ENCODE measurements at regions not wholly inside any gene's neighbourhood (a gene's known extent, or its start where the extent isn't known, plus 50 kb on each side); places are given as distances from the start of the nearest gene placed in this dataset.

- H3K27ac ChIP-seq (replicated peaks): no peak overlapping the region
- H3K27me3 ChIP-seq (ENCODE audit: low read depth): no peaks in the 10 kb centered on the region
- H3K36me3 ChIP-seq: no peaks in the 10 kb centered on the region
- no peak for DNase-seq
- no peak overlapping the region for H3K4me3 ChIP-seq
- no peaks in the 10 kb centered on the region for H3K9me3 ChIP-seq (replicated peaks)
- intact Hi-C loops (cut with micrococcal nuclease): no loop called here
- TF ChIP-seq, protein P1, sequence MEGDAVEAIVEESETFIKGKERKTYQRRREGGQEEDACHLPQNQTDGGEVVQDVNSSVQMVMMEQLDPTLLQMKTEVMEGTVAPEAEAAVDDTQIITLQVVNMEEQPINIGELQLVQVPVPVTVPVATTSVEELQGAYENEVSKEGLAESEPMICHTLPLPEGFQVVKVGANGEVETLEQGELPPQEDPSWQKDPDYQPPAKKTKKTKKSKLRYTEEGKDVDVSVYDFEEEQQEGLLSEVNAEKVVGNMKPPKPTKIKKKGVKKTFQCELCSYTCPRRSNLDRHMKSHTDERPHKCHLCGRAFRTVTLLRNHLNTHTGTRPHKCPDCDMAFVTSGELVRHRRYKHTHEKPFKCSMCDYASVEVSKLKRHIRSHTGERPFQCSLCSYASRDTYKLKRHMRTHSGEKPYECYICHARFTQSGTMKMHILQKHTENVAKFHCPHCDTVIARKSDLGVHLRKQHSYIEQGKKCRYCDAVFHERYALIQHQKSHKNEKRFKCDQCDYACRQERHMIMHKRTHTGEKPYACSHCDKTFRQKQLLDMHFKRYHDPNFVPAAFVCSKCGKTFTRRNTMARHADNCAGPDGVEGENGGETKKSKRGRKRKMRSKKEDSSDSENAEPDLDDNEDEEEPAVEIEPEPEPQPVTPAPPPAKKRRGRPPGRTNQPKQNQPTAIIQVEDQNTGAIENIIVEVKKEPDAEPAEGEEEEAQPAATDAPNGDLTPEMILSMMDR (IDR thresholded peaks at IDR 0.05; ENCODE audit: borderline replicate concordance): no peak
- H3K4me1 ChIP-seq: peaks cover 5% of the 10 kb centered on the region
These were observed 127.1 kb upstream of the PCDH18 start for GRCh38 chr4:137659431-137659830.

DNA sequence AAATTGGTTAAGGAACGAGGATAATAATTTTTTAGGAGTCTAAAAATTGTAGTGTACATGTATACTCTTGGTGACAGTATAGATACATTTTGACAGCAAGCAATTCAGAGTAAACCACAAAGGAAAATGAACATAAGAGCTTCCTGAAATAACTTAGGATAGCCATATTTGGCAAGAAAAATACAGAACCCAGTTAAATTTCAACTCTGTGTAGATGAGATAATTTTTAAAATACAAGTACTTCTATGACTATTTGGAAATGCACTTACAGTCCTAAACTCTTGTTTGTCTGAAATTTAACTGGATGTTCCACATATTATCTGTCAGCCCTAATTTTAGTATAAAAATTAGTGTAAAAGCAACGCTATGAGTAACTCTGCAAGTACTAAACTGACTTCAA lies 124.4 kb upstream of the PCDH18 start:
- TF ChIP-seq, protein P1 (IDR thresholded peaks at IDR 0.05; ENCODE audit: borderline replicate concordance): no peak
- DNase-seq: no peak
- H3K9me3 ChIP-seq (replicated peaks): no peaks in the 10 kb centered on the region
- H3K27ac ChIP-seq (replicated peaks): no peak overlapping the region
- no peaks in the 10 kb centered on the region for H3K27me3 ChIP-seq (ENCODE audit: low read depth)
- H3K4me3 ChIP-seq: no peak overlapping the region
- peaks cover 17% of the 10 kb centered on the region for H3K4me1 ChIP-seq
- intact Hi-C loops (cut with micrococcal nuclease): no loop called here
- H3K36me3 ChIP-seq: no peaks in the 10 kb centered on the region

GRCh38 chr4:137655302-137655701 lies 123.0 kb upstream of the PCDH18 start:
- H3K4me3 ChIP-seq: no peak overlapping the region
- no peaks in the 10 kb centered on the region for H3K9me3 ChIP-seq (replicated peaks)
- intact Hi-C loops (cut with micrococcal nuclease): no loop called here
- DNase-seq: no peak
- TF ChIP-seq, protein P1 (IDR thresholded peaks at IDR 0.05; ENCODE audit: borderline replicate concordance): no peak
- H3K27me3 ChIP-seq (ENCODE audit: low read depth): no peaks in the 10 kb centered on the region
- no peak overlapping the region for H3K27ac ChIP-seq (replicated peaks)
- H3K36me3 ChIP-seq: no peaks in the 10 kb centered on the region
- H3K4me1 ChIP-seq: peaks cover 17% of the 10 kb centered on the region

- H3K27me3 ChIP-seq (ENCODE audit: low read depth): no peaks in the 10 kb centered on the region
- H3K4me1 ChIP-seq: peaks cover 17% of the 10 kb centered on the region
- no peak for DNase-seq
- H3K9me3 ChIP-seq (replicated peaks): no peaks in the 10 kb centered on the region
- no peak overlapping the region for H3K27ac ChIP-seq (replicated peaks)
- H3K36me3 ChIP-seq: no peaks in the 10 kb centered on the region
- intact Hi-C loops (cut with micrococcal nuclease): no loop called here
- TF ChIP-seq, protein P1 (IDR thresholded peaks at IDR 0.05; ENCODE audit: borderline replicate concordance): no peak
- no peak overlapping the region for H3K4me3 ChIP-seq
These were observed 118.8 kb upstream of the PCDH18 start for GRCh38 chr4:137651128-137651527.

GRCh38 chr4:137649711-137650450 lies 117.6 kb upstream of the PCDH18 start:
- peaks cover 17% of the 10 kb centered on the region for H3K4me1 ChIP-seq
- H3K36me3 ChIP-seq: no peaks in the 10 kb centered on the region
- intact Hi-C loops (cut with micrococcal nuclease): no loop called here
- no peaks in the 10 kb centered on the region for H3K27me3 ChIP-seq (ENCODE audit: low read depth)
- TF ChIP-seq, protein P1 (IDR thresholded peaks at IDR 0.05; ENCODE audit: borderline replicate concordance): no peak
- DNase-seq: no peak
- H3K27ac ChIP-seq (replicated peaks): no peak overlapping the region
- no peak overlapping the region for H3K4me3 ChIP-seq
- no peaks in the 10 kb centered on the region for H3K9me3 ChIP-seq (replicated peaks)

All from left ventricle myocardium inferior (tissue), 1 donor.